Panc1 (cell line): ENCODE measurements at regions not wholly inside any gene's neighbourhood (a gene's known extent, or its start where the extent isn't known, plus 50 kb on each side); places are given as distances from the start of the nearest gene placed in this dataset.

Experiments used
- ATAC-seq: fragments of 200-7000 bp; cut with Tn5 transposase; 2 replicates; pipeline ENCODE4 v1.9.1; 2020; ENCODE audit warnings: mild to moderate bottlenecking, moderate library complexity
- BruUV-seq: library from RNA; stranded (reverse); fragments of 400-500 nt; replicated peaks from 2 replicates; lab custom pipeline; 2021; lab: Mats Ljungman, UMichigan
- CTCF ChIA-PET: fragments of 300-600 bp; sonication (Branson Sonifier 250); formaldehyde crosslinking; loops from one replicate; lab custom pipeline; 2022; ENCODE audit warnings: antibody characterized with exemption; lab: Charles Lee
- POLR2A ChIA-PET: fragments of 300-600 bp; sonication (Branson Sonifier 250); formaldehyde crosslinking; loops from one replicate; lab custom pipeline; 2022; ENCODE audit warnings: antibody characterized with exemption; lab: Charles Lee
- DNase-seq: peaks from one replicate; pipeline ENCODE4 v3.0.0-alpha.2; 2010; ENCODE audit warnings: low read depth, low spot score
- H3K27ac ChIP-seq: 2 replicates; pipeline ENCODE4 v1.5.1; 2011; ENCODE audit warnings: mild to moderate bottlenecking, low read length, inconsistent platforms
- H3K27me3 ChIP-seq: fragments of 200-500 bp; sonication (Bioruptor generic); 2 replicates; pipeline ENCODE4 v1.6.0; 2014; ENCODE audit warnings: low read length, inconsistent platforms; ENCODE audit not compliant: control insufficient read depth, insufficient read depth
- H3K36me3 ChIP-seq: fragments of 200-500 bp; sonication (Bioruptor generic); 2 replicates; pipeline ENCODE4 v1.5.1; 2014; ENCODE audit warnings: inconsistent platforms, mild to moderate bottlenecking, low read length, moderate library complexity; ENCODE audit not compliant: control insufficient read depth, insufficient read depth
- H3K4me1 ChIP-seq: 2 replicates; pipeline ENCODE4 v1.5.1; 2011; ENCODE audit warnings: inconsistent platforms, mild to moderate bottlenecking, low read length, moderate library complexity; ENCODE audit not compliant: control insufficient read depth, insufficient read depth
- H3K4me3 ChIP-seq, 2 experiments: 2 replicates each; pipeline ENCODE4 v1.5.1; 2011 to 2012; ENCODE audit warnings: low read depth in 2 of 2, low read length in 2 of 2, mild to moderate bottlenecking in 2 of 2, inconsistent platforms in 1 of 2, moderate library complexity in 1 of 2
- H3K9me3 ChIP-seq: fragments of 200-500 bp; sonication (Bioruptor generic); 2 replicates; pipeline ENCODE4 v1.5.1; 2014; ENCODE audit warnings: low read depth, mild to moderate bottlenecking, inconsistent platforms, low read length, moderate library complexity; ENCODE audit not compliant: control insufficient read depth, insufficient read depth
- POLR2AphosphoS5 ChIP-seq: IDR thresholded peaks from 2 replicates; pipeline ENCODE4 v1.6.1; 2012; ENCODE audit warnings: mild to moderate bottlenecking, low read depth, low read length, moderate library complexity
- SIN3A ChIP-seq: IDR thresholded peaks from 2 replicates; pipeline ENCODE4 v1.6.1; 2012; ENCODE audit warnings: low read depth, mild to moderate bottlenecking, low read length, moderate library complexity, borderline replicate concordance; ENCODE audit not compliant: insufficient read depth
- TCF7L2 ChIP-seq: IDR thresholded peaks from 2 replicates; pipeline ENCODE4 v1.6.1; 2011; ENCODE audit warnings: mild to moderate bottlenecking, low read depth, low read length, inconsistent platforms
- in situ Hi-C: cut with HindIII; loops from 2 replicates; pipeline ENCODE4 v1.10.0; 2016; ENCODE audit warnings: low sequenced_read_pairs, low pct_unique_long_range_greater_than_20kb
- intact Hi-C: fragments of 100-400 bp; cut with micrococcal nuclease; formaldehyde crosslinking; loops from one replicate; pipeline ENCODE4 v1.10.0; 2022; ENCODE audit not compliant: unreplicated experiment
- TF ChIP-seq, protein P1 (sequence below): fragments of 450-650 bp; IDR thresholded peaks from 2 replicates; pipeline ENCODE4 v1.5.1; 2017; ENCODE audit warnings: mild to moderate bottlenecking
- TF ChIP-seq, protein P2 (sequence below), 2 experiments: IDR thresholded peaks; 2 replicates each; pipeline ENCODE4 v1.6.1; 2011 to 2012; ENCODE audit warnings: low read depth in 2 of 2, control low read depth in 1 of 2, low read length in 1 of 2, mild to moderate bottlenecking in 1 of 2, moderate library complexity in 1 of 2; ENCODE audit not compliant: insufficient read depth in 1 of 2

DNA sequence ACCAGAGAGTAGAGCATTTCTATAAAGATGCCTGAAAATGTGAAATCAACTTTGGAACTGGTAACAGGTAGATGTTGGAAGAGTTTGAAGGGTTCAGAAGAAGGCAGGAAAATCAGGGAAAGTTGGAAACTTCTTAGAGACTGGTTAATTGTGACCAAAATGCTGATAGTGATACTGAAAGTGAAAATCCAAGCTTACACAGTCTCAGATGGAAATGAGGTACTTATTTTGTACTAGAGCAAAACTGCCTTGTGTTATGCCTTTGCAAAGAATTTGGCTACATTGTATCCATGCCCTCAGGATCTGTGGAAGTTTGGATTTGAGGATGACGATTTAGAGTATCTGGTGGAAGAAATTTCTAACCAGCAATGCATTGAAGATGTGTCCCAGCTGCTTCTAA, 430.6 kb upstream of the KCND2 start:
- POLR2A ChIA-PET, result no interaction called here
- no TSS peak for BruUV-seq
- TF ChIP-seq POLR2AphosphoS5 (no peak), SIN3A (no peak)
- TF ChIP-seq, protein P1, sequence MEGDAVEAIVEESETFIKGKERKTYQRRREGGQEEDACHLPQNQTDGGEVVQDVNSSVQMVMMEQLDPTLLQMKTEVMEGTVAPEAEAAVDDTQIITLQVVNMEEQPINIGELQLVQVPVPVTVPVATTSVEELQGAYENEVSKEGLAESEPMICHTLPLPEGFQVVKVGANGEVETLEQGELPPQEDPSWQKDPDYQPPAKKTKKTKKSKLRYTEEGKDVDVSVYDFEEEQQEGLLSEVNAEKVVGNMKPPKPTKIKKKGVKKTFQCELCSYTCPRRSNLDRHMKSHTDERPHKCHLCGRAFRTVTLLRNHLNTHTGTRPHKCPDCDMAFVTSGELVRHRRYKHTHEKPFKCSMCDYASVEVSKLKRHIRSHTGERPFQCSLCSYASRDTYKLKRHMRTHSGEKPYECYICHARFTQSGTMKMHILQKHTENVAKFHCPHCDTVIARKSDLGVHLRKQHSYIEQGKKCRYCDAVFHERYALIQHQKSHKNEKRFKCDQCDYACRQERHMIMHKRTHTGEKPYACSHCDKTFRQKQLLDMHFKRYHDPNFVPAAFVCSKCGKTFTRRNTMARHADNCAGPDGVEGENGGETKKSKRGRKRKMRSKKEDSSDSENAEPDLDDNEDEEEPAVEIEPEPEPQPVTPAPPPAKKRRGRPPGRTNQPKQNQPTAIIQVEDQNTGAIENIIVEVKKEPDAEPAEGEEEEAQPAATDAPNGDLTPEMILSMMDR, result no peak
- Histone ChIP-seq H3K4me3 (no peak overlapping the region), H3K9me3 (no peaks in the 10 kb centered on the region), H3K4me1 (no peaks in the 10 kb centered on the region), H3K27ac (no peak overlapping the region), H3K36me3 (no peaks in the 10 kb centered on the region), H3K27me3 (no peaks in the 10 kb centered on the region)
- intact Hi-C loops (no loop called here), in situ Hi-C loops (no loop called here)
- no peak for ATAC-seq
- DNase-seq, result no peak
- CTCF ChIA-PET, result no interaction called here

- TF ChIP-seq POLR2AphosphoS5, result no peak
- TF ChIP-seq SIN3A, result no peak
- TF ChIP-seq, protein P2, sequence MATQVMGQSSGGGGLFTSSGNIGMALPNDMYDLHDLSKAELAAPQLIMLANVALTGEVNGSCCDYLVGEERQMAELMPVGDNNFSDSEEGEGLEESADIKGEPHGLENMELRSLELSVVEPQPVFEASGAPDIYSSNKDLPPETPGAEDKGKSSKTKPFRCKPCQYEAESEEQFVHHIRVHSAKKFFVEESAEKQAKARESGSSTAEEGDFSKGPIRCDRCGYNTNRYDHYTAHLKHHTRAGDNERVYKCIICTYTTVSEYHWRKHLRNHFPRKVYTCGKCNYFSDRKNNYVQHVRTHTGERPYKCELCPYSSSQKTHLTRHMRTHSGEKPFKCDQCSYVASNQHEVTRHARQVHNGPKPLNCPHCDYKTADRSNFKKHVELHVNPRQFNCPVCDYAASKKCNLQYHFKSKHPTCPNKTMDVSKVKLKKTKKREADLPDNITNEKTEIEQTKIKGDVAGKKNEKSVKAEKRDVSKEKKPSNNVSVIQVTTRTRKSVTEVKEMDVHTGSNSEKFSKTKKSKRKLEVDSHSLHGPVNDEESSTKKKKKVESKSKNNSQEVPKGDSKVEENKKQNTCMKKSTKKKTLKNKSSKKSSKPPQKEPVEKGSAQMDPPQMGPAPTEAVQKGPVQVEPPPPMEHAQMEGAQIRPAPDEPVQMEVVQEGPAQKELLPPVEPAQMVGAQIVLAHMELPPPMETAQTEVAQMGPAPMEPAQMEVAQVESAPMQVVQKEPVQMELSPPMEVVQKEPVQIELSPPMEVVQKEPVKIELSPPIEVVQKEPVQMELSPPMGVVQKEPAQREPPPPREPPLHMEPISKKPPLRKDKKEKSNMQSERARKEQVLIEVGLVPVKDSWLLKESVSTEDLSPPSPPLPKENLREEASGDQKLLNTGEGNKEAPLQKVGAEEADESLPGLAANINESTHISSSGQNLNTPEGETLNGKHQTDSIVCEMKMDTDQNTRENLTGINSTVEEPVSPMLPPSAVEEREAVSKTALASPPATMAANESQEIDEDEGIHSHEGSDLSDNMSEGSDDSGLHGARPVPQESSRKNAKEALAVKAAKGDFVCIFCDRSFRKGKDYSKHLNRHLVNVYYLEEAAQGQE (IDR thresholded peaks at IDR 0.05; ENCODE audit: insufficient read depth in 1 of 2, low read depth in 2 of 2, low read length in 1 of 2), result no peak
- no peak for TF ChIP-seq TCF7L2
- TF ChIP-seq, protein P1, result no peak
- ATAC-seq, result no peak
- CTCF ChIA-PET, result no interaction called here
Observed at GRCh38 chr7:119842786-119843185, 430.2 kb upstream of the KCND2 start.

More at GRCh38 chr7:119842786-119843185, 430.2 kb upstream of the KCND2 start:
- BruUV-seq, result no TSS peak
- Histone ChIP-seq H3K36me3 (no peaks in the 10 kb centered on the region), H3K9me3 (no peaks in the 10 kb centered on the region), H3K27me3 (no peaks in the 10 kb centered on the region), H3K4me3 (no peak overlapping the region), H3K27ac (no peak overlapping the region), H3K4me1 (no peaks in the 10 kb centered on the region)
- DNase-seq, result no peak
- POLR2A ChIA-PET, result no interaction called here
- in situ Hi-C loops (no loop called here), intact Hi-C loops (no loop called here)
